ENCODE measurements at regions not wholly inside any gene's neighbourhood (a gene's known extent, or its start where the extent isn't known, plus 50 kb on each side); places are given as distances from the start of the nearest gene placed in this dataset.

- DNase-seq = no peak
These were observed 368.1 kb downstream of the DUSP10 start for GRCh38 chr1:221373795-221374194.

GRCh38 chr1:221376286-221376685 is 365.6 kb downstream of the DUSP10 start:
- DNase-seq = no peak

GRCh38 chr1:221381910-221382623 is 359.8 kb downstream of the DUSP10 start:
- no peak for DNase-seq

- DNase-seq = no peak
These were observed 349.4 kb downstream of the DUSP10 start for GRCh38 chr1:221392453-221392852.

- no peak for DNase-seq
These were observed 347.8 kb downstream of the DUSP10 start for GRCh38 chr1:221394011-221394544.

- DNase-seq = no peak
These were observed 345.4 kb downstream of the DUSP10 start for GRCh38 chr1:221396526-221396925.

GRCh38 chr1:221397141-221397540 is 344.7 kb downstream of the DUSP10 start:
- no peak for DNase-seq

- DNase-seq = no peak
These were observed 344.3 kb downstream of the DUSP10 start for GRCh38 chr1:221397606-221398005.

GRCh38 chr1:221405146-221405545 is 336.7 kb downstream of the DUSP10 start:
- no peak for DNase-seq

- no peak for DNase-seq
These were observed 333.6 kb downstream of the DUSP10 start for GRCh38 chr1:221408117-221408803.

GRCh38 chr1:221411283-221411682 is 330.6 kb downstream of the DUSP10 start:
- DNase-seq = no peak

GRCh38 chr1:221414772-221415539 is 326.9 kb downstream of the DUSP10 start:
- no peak for DNase-seq

GRCh38 chr1:221415651-221416050 is 326.2 kb downstream of the DUSP10 start:
- DNase-seq = no peak

- DNase-seq = no peak
These were observed 325.7 kb downstream of the DUSP10 start for GRCh38 chr1:221416142-221416541.

- no peak for DNase-seq
These were observed 325.2 kb downstream of the DUSP10 start for GRCh38 chr1:221416723-221417122.

GRCh38 chr1:221418346-221418745 is 323.5 kb downstream of the DUSP10 start:
- no peak for DNase-seq

GRCh38 chr1:221419513-221420095 is 322.3 kb downstream of the DUSP10 start:
- no peak for DNase-seq

GRCh38 chr1:221429264-221429663 is 312.6 kb downstream of the DUSP10 start:
- DNase-seq = no peak

GRCh38 chr1:221430152-221430960 is 311.5 kb downstream of the DUSP10 start:
- DNase-seq = no peak

- DNase-seq = no peak
These were observed 310.7 kb downstream of the DUSP10 start for GRCh38 chr1:221431068-221431651.

- DNase-seq = no peak
These were observed 309.9 kb downstream of the DUSP10 start for GRCh38 chr1:221431961-221432360.

- DNase-seq = no peak
These were observed 306.4 kb downstream of the DUSP10 start for GRCh38 chr1:221435504-221435904.

All from activated CD8-positive, alpha-beta memory T cell treated with anti-CD3 and anti-CD28 coated beads for 24 hours (primary cell).